ENCODE measurements at regions not wholly inside any gene's neighbourhood (a gene's known extent, or its start where the extent isn't known, plus 50 kb on each side); places are given as distances from the start of the nearest gene placed in this dataset.

DNA sequence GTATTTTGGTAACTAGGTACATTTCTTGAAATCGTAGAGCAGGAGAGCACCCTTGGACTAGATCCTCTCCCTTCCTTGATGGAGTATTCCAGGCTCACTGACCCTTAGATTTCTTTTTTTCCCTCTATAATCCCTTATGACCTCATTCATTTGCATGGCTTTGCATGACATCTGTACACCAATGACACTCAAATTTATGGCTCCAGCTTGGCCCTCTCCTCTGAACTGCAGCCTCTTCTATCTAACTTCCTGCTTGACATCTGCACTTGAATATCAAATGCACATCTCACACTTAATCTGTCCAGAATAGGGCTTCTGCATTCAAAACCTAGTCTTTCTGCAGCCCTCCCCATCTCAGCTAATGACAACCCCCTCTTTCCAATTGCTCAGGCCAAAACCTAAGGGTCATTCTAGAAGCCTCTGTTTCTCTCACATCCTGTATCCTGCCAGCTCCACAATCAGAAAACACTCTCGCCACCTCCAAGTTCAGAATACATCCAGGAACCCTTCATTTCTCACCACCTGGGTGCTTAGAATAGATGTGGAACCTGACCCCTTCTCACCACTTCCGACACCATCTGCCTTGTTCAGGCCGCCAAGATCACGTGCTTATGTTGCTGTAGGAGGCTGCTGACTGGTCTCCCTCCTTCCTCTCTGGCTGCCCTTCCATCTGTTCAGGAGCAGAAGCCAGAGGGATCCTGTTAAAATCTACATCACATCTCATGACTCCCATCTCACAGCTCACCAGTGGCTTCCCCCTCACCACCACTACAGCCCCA is 138.9 kb upstream of the MTNR1B start:
- no peak for DNase-seq (ENCODE audit: low read depth)

DNA sequence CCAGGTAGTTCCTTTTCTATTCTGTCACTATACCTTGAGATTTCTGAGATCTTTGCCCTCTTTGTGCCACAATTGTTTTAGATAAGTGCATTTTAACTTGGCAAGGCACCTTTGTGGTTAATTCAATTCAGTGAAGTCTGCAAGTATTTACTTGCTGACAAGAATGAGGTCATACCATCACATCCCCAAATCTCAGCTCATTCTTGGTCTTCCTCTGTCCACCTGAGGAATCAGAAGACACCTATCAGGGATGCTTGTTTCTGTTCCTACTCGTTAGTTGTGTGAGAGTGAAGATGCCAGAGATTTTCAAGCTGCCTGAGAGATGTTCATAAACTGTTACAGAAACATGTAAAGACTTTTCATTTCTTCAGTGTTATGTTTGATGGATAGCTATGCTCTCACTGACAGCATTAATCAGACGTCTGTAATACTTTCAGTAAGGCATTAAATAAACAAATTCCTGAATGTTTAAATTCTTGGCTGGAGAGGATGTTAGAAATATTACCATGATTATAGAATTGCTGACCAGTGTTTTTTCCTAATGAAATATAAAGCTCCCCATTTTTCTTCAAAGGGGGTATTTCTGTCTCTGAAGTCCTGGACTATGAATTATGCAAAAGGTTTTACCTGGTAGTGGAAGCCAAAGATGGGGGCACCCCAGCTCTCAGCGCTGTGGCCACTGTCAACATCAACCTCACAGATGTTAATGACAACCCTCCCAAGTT is 135.0 kb upstream of the MTNR1B start:
- no peak for DNase-seq (ENCODE audit: low read depth)

DNA sequence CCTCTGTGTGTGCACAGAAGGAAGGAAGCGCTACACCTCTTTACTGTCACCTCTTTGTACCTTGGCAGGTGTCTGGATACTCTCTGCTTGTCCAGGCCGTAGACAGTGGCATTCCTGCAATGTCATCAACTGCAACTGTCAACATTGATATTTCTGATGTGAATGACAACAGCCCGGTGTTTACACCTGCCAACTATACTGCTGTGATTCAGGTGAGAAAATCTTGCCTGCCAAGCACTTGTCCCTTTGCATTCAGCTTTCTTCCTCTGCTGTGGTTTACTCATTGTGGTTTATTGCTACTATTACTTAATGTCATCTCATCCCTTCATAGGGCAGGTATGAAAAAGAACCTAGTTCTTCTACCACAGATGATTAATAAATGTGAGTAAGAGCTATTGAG is 131.9 kb upstream of the MTNR1B start:
- no peak for DNase-seq (ENCODE audit: low read depth)

DNA sequence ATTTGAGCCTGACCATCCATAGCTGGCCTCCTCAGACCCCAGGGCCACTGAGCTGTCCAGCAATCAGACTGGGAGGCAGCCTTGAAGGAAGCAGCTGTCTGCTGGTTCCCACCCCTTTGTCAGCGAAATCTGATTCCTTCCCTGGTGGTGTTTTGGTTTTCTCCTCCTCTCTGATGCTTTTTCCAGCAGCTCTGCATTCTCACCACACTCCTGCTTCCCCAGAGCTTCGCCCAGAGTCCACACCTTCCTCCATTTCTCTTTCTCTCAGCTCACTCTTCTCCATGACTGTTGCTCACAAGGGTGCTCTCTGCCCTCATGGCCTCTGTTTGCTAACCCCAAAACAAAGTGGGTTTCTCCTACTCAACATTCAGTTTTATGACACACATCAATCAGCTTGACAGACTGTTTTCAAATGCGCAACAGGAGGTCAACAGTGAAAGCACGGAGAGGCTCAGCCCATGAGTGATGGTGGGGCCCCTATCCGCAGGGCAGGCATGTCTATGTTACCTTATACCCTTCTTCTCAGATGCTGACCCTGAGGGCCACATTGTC is 130.6 kb upstream of the MTNR1B start:
- DNase-seq (ENCODE audit: low read depth): no peak

DNA sequence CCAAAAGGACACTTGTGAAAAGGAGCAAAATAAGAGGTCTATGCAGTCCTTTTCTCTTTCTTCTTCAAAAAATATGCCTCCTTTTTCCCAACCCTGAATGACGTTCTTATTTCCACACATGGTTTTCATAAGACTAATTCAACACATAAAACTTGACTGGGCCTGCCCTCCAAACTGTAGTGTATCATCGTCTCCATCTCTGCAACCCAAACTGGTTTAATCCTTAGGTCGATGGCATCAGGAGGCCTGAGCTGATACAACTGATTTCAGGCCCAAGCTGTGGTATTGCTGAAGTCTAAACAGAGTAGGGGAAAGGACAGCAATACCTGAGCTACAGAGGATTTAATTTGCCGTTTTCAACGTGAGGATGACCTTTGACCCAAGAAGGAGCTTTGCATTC is 130.0 kb upstream of the MTNR1B start:
- DNase-seq (ENCODE audit: low read depth): no peak

DNA sequence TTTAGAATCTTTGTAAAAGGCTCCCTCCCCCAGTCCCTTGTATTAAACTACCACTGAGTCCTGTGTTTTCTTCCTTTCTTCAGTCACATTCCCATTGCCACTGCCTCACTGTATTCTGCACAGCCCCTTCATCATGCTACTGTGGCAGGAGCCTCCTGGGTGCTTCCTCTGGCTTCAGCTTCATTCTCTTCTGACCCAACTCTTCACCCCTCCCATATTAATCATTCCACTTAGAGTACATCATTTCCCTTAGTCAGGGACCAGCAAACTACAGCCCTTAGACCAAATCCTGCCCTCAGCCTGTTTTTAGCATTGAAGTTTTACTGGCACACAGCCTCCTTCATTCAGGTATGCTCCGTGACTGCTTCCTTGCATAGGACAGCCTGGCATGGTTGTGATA is 127.7 kb upstream of the MTNR1B start:
- no peak for DNase-seq (ENCODE audit: low read depth)

DNA sequence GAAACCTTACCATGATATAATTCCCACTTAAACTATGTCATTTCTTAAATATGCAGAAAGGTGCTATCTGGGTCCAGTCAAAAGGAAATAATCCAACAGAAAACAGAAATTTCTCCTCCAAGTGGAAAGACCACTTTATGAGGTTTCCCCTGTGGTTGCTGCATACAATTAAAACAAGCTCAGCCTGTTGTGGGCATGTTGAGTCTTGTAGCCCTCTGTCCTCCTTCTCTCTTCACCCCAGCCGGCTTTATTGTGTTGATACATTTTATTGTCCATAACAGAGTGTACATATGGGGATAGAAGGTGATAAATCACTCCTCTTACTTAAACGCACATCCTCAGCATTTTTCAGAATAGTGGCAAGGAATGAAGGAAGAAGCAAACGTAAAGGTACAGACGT is 126.0 kb upstream of the MTNR1B start:
- DNase-seq (ENCODE audit: low read depth): no peak

DNA sequence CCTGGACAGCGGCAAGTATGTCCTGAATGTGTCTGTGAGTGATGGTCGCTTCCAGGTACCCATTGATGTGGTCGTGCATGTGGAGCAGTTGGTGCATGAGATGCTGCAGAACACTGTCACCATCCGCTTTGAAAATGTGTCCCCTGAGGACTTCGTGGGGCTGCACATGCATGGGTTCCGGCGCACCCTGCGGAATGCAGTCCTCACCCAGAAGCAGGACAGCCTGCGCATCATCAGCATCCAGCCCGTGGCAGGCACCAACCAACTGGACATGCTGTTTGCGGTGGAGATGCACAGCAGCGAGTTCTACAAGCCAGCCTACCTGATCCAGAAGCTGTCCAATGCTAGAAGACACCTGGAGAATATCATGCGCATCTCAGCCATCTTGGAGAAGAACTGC is 125.3 kb upstream of the MTNR1B start:
- no peak for DNase-seq (ENCODE audit: low read depth)

DNA sequence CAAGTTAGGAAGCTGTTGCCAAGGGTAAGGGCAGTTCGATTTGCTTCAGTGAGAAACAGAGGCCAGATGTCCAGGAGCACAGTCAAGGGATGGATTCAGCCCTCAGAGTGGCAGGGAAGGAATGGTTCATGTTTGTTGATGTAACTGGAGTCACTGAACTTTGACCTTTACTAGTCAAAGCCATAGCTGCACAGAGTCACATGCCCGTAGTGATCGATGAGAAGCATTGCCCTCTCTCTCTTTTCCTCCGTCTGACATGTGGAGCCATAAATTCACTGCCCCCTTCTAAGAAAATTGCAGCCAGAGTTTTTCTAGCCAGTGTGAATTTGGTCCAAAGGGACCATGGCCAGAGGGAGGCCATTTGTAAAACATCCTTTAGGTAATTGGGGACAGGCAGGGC is 124.1 kb upstream of the MTNR1B start:
- no peak for DNase-seq (ENCODE audit: low read depth)

DNA sequence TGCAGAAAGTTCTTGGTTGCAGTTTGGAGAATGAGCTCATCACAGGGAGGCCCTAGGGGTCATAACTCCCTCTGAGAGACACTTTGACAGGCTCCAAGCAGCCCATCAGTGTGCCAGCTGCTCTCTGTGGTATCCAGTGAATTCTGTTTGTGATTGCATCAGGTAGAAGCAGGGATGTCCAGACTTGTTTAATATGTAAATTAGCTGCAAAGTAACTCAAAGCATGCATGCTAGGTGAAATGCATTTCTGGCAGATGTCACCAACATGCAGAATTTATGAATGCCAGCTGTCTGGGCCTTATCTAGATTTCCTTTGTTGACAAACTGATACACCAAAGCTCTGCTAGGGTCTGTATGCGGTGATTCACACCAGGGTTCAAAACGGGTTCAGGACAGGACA is 123.6 kb upstream of the MTNR1B start:
- no peak for DNase-seq (ENCODE audit: low read depth)

DNA sequence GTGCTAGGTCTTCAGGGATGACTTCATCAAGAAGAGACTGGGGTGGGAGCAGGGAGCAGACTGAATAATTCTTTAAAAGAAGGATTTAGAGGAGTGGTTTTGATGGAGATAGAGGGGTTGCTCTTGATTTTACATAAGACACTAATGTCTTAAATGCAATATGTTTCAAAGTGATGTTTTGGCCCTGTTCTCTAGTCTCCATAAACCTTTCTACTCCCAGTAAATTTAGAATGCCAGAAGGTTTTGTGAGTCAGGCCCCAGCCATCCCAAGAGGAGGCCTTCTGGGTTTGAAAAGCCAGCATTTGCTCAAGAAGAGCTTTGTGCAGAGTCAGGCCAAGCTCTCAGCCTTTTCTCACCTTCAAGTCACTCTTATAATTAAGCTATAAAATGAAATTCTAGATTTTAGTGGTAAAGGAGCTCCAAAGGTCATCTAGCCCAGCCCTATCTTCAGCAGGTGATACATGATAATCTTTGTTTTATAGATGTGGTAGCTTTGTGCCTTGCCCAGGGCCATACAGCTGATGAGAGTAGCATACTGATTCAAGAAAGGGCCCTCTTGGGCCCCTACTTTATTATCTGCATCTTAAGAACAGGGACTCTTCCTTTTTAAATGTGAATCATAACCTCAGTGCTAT is 122.8 kb upstream of the MTNR1B start:
- no peak for DNase-seq (ENCODE audit: low read depth)

DNA sequence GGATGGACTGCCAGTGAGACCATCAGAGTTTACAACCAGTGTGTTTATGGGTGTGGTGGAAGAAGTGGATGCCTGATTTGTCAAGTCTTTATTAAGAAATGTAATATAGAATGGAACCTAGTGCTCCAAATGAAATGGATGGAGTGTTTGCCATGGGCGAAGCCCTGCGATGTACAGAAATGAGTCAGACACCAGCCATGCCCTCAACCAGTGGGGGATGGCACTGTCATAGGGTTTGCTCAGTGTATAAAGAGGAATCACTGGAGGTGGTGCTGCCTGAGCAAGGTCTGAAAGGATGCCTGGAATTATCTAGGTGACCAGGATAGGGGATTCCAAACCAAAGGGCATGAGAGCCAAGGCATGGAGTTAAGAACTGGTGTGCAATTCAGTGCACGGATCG is 120.9 kb upstream of the MTNR1B start:
- no peak for DNase-seq (ENCODE audit: low read depth)

DNA sequence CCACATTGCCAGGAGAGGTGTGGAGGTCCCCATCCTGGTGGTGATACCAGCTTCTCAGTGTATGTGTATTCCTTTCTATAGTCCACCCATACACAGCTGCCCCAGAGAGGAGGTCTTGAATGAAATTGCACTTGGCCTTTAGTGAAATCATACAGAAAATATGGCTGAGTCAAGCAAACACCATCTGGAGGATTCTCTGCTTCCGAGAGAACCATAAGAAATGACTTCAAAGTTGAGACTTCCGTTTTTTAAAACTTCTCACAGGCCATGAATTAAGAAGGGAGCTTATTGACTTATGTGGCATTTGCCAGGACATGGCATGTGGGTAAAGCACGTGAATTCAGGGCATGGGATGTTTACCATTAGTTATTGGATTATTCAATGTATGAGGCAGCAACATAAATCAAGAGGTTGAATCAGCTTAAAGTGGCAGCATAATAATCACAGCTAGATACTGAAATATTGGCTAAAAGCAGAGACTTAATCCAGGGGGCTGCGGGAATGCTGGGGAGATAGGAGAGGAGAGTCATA is 119.1 kb upstream of the MTNR1B start:
- no peak for DNase-seq (ENCODE audit: low read depth)

DNA sequence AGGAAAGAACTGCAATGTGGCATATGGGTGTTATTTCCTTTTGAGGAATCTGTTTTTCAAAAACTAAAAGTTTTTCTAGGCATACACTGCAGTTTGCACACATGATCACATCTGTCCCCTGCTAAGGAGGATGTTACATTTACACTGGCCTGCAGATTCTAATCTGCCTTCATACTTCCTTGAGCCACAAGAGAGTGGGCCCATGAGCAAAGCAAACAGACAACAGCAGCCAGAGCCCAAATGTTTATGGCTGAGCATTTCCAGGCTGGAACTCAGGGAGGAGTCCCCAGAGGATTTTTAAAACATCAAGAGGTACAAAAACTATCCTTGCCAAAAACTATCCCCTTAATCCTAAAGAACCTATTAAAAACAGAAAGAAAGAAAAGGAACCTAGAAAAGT is 117.2 kb upstream of the MTNR1B start:
- DNase-seq (ENCODE audit: low read depth): no peak

DNA sequence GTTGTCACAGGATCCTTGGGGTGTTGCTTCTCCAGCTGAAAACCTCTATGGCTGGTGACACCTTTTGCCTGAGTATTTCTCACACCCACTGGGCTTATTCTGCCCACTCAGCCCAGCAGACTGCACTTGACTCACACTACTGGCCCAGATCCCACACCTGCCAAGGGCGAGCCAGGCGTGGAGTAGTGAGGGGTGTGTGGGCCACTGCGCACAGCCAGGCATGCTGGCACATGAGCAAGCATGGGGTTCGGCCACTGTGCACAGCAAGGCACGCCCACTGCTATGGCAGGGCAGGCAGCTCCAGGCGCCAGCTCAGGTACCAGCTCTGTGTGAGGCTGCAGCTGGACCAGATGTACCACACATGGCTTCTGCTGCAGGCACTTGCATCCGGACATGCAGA is 116.5 kb upstream of the MTNR1B start:
- no peak for DNase-seq (ENCODE audit: low read depth)

DNA sequence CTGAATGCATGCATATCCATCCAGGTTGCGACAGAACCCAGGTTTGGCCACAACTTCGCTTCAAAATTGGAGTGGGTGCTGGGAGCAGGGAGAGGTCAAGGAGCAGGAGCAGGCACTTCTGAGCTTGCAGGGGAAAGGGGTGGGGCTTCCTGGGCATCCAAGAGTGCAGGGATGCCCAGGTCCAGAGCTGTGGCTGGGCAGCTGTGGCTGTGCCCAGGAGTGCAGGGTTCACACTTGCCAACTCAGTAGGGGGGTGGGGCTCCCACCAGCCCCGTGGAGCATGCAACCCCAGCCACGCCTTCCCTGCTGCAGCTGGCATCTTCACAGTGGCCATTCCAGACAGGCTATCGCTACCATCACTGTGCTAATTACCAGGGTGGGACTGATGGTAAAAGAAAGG is 115.3 kb upstream of the MTNR1B start:
- DNase-seq (ENCODE audit: low read depth): no peak

DNA sequence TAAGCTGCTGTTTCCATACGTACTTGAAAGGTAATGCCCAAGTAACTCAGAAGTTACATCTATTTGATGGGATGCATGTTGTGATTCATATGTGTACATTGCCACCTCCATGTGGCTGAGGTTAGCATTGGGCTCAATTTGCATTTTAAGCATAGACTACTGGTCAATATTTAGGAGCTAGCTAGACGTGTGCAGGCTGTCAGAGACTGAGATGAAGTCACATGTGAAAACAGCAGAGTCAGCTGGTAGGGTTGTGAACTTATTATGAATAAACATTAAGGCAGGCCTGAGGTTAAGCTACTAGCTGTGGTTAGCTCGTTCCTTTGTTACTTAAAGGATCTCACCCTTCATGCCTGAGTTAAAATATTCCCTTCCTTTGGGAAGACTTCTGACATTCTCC is 114.5 kb upstream of the MTNR1B start:
- DNase-seq (ENCODE audit: low read depth): no peak

DNA sequence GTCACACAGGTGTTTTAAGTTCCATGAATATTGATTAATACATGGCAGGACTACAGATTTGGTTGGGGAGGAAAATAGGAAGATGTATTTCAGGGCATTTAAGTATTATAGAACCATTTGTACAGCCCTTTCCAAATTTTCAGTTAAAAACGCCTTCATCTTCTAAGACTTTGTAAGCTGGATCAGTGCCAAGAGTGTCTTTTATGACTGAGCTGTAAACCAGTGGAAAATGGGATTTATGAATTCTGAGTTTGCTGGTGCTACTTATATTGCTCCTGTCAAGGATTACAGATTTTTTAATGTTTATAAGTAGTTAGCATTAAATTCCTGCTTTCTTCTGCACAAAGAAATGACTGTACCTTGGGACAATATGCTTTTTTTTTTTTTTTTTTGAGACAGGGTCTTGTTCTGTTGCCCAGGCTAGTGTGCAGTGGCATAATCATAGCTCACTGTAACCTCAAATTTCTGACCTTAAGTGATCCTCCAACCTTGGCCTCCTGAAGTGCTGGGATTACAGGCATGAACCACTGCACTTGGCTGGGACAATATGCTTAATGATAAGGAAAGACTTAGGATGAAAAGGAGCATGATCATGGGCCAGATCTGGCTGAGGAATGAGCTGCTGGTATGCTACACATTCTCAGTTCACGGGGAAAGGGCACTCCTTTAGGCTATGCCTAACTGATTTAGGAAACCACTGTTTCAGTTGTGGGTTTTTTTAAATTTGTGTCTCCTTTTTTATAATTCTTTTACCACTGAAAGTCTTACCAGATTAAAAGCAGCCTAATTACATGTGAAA is 113.6 kb upstream of the MTNR1B start:
- DNase-seq (ENCODE audit: low read depth): no peak

DNA sequence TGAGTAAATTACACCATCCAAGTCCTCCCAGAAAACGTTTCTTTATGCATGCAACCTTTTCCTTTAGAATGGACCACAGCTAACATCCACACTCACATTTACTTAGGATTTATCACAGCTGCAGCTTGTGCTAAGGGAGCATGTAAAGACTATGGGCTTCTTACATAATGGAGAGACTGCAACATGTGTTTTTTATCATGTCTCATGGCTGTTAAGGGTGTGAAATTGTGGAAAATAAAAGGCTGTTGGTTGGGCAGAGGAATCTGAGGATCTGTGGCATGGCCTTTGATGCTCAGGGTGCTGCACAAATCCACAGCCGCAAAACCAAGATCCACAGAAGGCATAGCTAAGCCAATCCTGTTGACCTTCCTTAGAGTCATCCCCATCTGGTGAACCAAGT is 112.0 kb upstream of the MTNR1B start:
- no peak for DNase-seq (ENCODE audit: low read depth)

DNA sequence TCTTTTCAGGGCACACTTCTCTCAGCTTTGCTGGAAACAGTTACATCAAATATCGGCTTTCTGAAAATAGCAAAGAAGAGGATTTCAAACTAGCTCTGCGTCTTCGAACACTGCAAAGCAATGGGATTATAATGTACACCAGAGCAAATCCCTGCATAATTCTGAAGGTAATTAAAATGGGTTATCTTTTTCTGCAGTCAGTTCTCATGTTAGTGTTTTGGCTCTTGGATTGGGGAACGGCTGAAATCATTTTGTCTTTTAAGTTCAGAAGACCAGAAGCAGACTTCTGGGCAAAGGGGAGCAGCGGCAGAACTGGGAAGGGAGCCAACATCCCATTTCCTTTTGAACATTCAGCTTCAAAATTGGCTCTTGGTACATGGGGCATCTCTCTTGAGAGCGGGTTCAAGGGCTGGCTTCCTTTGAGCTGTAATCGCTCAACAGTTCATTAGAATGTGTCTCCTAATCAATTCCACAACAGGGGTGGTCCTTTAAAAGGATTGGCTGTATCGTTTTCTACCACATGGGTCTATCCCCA is 110.2 kb upstream of the MTNR1B start:
- no peak for DNase-seq (ENCODE audit: low read depth)

DNA sequence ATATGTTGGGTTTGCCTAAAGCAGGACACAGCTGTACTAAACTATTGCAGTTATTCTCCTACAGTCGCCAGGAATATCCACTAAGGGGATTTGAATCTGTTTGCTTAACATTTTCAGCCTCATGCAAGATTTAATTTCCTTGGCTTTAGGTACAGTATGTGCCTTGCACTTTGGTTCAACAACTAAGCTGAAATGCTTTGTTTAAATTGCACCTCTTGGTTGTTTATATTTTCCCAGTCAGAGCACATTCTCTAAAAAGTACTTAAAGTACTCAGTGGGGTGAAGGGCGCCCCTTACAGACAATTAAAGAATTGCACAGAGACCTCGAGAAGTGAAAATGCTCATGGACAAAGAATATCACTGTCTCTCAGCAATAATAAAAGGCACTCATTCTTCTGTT is 107.8 kb upstream of the MTNR1B start:
- DNase-seq (ENCODE audit: low read depth): no peak

DNA sequence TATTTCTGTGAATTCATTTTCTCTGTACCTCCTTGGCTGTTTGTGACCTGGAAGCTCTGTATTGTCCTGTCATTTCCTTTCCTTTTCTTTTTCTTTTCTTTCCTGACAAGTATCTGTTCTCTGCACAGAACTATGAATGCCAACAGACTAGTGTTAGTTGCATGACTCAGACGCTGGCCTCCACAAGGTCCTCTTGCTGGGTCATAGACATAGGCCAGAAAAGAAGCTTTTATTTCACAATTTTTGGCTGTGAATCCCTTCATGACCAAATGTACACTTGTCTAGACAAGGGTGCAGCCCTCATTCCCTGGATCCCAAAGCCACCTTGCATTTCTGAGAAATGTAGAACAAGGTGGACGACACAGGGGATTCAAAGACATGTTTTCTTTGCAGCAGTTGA is 104.1 kb upstream of the MTNR1B start:
- DNase-seq (ENCODE audit: low read depth): no peak

Measured in ELR (cell line).